ENCODE measurements at regions not wholly inside any gene's neighbourhood (a gene's known extent, or its start where the extent isn't known, plus 50 kb on each side); places are given as distances from the start of the nearest gene placed in this dataset.

DNA sequence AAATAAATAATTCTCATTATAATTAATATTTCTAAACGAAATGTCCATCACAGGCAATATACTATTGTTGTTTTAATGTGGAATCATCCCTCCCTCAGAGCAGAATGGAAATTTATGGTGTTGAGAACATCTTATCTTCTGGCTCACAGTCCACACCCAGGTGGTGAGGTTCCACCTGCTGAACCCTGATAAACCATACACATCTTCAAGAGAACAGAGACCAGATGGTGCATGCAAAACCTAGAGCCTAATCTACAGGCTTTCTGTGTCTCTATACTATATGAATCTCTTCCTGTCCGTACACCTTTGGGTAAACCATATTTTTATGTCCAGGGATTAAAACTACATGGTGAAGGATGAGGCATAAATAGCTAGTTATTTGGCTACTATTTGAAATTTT lies 52.3 kb upstream of the UFL1 start:
- H3K36me3 ChIP-seq (ENCODE audit: control insufficient read depth, insufficient read depth, low read length): no peaks in the 10 kb centered on the region
- DNase-seq (ENCODE audit: low read depth): no peak
- H3K4me3 ChIP-seq (ENCODE audit: low read depth, low read length): no peak overlapping the region
- no peaks in the 10 kb centered on the region for H3K27me3 ChIP-seq (ENCODE audit: control insufficient read depth, insufficient read depth, low read length)
- TF ChIP-seq CTCF (IDR thresholded peaks at IDR 0.05; ENCODE audit: insufficient read depth, low read length, poor library complexity, severe bottlenecking): no peak

DNA sequence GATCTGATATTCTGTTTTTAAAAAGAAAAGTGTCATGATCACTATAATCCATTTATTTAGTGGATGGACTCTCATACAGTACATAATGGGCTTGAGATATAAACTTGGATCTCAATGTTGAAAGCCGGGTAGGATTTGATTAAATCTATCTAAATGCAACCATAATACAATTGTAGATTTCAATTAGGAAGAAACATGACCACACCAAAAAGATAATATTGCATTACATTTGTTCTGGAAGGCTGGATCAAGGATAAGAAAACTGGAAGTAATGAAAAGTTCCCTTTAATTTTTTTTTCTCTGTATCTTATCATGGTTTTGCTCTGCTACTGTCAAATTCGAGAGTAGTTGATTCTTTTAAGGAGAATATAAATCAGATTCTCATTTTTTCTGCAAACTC lies 51.3 kb upstream of the UFL1 start:
- Histone ChIP-seq H3K36me3 (ENCODE audit: control insufficient read depth, insufficient read depth, low read length) (no peaks in the 10 kb centered on the region), H3K4me3 (ENCODE audit: low read depth, low read length) (no peak overlapping the region), H3K27me3 (ENCODE audit: control insufficient read depth, insufficient read depth, low read length) (no peaks in the 10 kb centered on the region)
- TF ChIP-seq CTCF (IDR thresholded peaks at IDR 0.05; ENCODE audit: insufficient read depth, low read length, poor library complexity, severe bottlenecking): no peak
- DNase-seq (ENCODE audit: low read depth): no peak

All from kidney epithelial cell (primary cell).